T47D (cell line): ENCODE measurements at regions not wholly inside any gene's neighbourhood (a gene's known extent, or its start where the extent isn't known, plus 50 kb on each side); places are given as distances from the start of the nearest gene placed in this dataset.
A peak's percentile ranks its signal among the peaks of the same experiment; 100 is the strongest.

Experiments used
- DNase-seq, 2 experiments: peaks; one replicate each; pipeline versions ENCODE4 v3.0.0 to v3.0.0-alpha.2; 2011 to 2012; ENCODE audit warnings: low read depth in 1 of 2, low spot score in 1 of 2
- JUND ChIP-seq: IDR thresholded peaks from 2 replicates; pipeline ENCODE4 v1.6.1; 2012; ENCODE audit warnings: low read depth
- in situ Hi-C: cut with HindIII; loops from 2 replicates; pipeline ENCODE4 v1.10.0; 2016; ENCODE audit warnings: low sequenced_read_pairs, low pct_unique_long_range_greater_than_20kb

DNA sequence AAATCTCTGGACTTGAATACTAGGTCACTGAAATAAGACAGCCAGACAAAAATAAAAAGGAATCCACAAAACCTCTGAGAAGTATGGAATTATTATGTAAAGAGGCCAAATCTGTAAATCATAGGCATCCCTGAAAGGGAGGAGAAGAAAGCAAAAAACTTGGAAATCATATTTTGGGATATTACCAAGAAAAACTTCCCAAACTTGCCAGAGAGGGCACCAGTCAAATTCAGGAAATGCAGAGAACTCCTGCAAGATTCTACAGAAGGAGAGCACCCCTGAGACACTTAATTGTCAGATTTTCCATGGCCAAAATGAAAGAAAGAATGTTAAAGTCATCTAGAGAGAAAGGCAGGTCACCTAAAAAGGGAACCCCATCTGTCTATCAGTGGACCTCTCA is 862.3 kb upstream of the PRMT6 start:
- no peak for TF ChIP-seq JUND
- DNase-seq = no peak
- in situ Hi-C loops = no loop called here

DNA sequence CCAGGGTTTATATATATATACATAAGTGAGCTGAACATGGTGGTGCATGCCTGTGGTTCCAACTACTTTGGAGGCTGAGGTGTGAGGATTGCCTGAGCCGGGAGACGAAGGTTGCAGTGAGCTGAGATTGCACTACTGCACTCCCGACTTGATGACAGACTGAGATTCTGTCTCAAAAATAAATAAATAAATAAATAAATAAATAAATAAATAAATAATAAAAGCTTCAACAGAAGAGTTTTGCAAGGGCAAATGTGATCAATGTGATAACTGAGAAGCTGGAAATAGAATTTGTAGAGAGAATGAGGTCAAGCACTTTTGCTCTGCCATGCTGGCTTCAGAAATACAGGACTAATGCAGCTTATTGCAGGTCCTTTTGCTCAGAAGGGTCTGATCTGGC is 855.8 kb upstream of the PRMT6 start:
- DNase-seq = no peak
- no peak for TF ChIP-seq JUND
- in situ Hi-C loops = no loop called here

DNA sequence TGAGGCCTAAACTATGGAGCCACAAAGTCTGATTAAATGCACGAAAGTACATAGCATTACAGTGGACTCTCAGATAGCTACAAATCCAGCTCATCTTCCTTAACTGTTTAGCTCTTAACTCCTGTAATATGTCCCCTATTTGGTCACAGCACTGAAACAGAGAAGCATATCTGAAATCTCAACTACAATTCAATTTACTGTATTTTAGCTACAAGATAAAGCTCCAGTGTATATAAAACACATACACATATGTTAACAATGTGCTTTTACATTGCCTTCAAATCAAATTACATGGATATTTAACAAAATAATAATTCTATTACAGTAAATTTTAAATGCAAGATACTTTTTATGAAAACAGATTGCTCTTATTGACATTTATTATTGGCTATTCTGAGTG is 849.3 kb upstream of the PRMT6 start:
- no peak for DNase-seq
- no peak for TF ChIP-seq JUND
- in situ Hi-C loops = no loop called here

DNA sequence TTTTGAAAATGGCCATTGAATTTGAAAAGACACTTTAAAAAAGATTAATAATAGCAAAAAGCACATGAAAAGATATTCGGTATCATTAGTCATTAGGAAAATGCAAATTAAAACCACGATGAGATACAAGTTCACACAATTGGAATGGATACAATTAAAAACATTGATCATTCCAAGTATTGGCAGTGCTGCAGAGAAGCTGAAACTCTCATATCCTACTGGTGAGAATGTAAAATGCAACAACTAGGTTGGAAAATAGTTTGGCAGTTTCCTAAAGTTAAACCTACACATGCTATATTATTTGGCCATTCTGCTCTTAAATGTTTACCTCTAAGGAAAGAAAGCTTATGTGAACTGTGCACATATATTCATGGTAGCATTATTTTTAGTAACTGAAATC is 838.7 kb upstream of the PRMT6 start:
- TF ChIP-seq JUND = no peak
- peak in 1 of 2 experiments; percentile 3 for DNase-seq
- in situ Hi-C loops = no loop called here

DNA sequence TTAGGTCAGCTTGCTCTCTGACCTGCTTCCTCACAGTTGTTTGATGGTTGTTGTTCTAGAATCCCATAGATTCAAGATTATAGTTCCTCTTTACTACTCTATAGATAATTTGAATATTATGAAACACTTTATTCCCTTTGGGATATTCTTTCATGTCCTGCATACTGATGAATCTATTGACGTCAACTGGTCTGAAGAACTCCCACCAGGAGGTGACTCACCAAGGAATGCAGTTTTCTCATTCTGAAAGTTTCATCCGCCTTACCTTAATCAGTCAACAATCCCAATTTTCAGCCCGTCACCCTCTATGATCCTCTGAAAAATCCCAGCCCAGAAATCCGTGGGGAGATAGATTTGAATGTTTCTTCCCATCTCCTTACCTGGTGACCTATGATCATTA is 834.1 kb upstream of the PRMT6 start:
- in situ Hi-C loops = no loop called here
- no peak for DNase-seq
- TF ChIP-seq JUND = no peak

DNA sequence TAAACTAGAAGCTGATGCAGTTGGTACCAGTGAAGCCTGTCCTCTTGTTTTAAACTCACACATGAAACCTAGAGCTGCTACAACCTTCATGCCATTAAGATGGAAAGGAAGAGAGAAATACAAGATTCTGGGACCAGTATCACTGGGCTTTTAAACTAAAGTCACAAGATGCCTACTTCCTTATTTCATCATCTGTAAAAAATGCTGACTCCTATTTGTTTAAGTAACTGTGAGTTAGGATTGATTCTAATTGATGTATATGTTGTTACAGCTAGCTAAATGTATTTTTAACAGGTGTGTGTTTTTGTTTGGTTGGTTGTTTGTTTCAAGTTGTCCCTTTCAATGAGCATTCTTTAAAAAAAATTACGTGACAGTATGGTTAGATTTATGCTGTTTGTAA is 833.3 kb upstream of the PRMT6 start:
- no peak for DNase-seq
- in situ Hi-C loops = no loop called here
- no peak for TF ChIP-seq JUND

DNA sequence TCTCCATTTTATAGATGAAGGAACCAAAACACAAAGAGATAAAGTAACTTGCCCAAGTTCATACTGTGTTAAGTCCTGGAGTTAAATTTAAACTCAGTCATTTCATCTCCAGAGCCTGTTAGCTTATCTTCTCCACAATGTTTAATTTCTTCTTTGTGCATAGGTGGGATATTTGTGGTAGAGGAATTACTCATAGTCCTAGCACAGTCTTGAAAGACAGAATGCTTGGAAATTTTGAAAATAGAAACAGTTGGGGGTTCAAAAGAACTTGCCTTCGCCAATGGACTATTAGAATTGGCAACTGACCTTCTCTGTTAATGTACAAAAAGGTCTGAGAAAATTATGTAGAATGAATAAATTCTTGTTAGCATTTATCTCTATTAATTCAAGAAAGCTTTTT is 832.0 kb upstream of the PRMT6 start:
- in situ Hi-C loops = no loop called here
- TF ChIP-seq JUND = no peak
- DNase-seq = no peak

DNA sequence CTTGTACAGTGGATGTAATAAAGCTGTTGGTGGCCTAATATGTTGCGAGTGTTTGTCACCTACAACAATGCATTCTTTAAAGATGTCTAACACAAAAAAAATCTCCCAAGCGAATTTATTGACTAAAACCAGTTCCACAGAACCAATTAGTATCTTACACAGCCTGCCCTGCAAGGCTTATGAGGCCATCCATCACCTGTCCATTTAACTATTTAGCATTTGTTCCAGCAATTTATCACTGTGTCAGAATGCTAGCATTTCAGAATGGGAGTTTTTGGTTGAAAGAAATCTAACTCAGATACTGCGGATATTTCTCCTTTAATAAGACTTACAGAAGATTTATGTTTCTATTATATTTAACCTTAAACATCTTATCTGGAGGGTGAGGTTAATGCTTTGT is 831.1 kb upstream of the PRMT6 start:
- TF ChIP-seq JUND = no peak
- in situ Hi-C loops = no loop called here
- no peak for DNase-seq

DNA sequence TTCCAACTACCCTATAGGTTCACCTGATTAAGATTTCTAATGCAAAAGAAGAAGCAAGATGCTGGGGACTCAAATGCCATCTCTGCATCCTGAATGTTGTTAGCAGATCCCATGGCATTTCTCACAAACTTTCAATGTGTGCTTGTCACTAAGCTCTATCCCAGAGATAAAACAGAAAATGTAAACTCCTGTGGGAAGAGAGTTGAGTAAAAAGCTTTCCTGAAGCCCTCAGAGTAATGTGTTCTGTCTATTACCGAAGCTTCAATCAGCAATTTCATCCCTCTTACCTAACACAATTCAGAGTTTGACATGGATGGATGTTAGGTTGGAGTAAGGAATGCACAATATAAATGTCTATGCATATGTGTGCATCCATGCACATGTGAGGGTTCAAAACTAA is 829.9 kb upstream of the PRMT6 start:
- in situ Hi-C loops = no loop called here
- DNase-seq = no peak
- no peak for TF ChIP-seq JUND

DNA sequence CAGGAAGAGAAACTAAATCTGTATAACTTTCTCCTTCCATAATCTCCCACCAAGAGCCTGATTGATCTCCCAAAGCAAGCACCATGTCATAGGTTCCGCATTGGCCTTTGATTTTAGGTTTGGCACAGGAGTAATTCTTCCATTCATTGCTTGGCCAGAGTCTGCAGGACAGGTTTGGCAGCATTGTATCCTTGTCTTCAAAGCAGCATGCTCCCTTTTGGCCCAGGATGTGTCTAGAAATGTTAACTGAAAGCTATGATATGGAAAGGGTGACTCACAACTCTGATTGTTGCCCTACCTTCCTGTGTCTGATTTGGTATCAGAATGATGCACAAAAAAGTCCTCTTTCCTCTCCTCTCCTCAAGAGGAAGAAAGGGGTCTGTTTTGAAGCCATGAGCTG is 824.3 kb upstream of the PRMT6 start:
- peak in 1 of 2 experiments; percentile 48 for DNase-seq
- no peak for TF ChIP-seq JUND
- in situ Hi-C loops = no loop called here

DNA sequence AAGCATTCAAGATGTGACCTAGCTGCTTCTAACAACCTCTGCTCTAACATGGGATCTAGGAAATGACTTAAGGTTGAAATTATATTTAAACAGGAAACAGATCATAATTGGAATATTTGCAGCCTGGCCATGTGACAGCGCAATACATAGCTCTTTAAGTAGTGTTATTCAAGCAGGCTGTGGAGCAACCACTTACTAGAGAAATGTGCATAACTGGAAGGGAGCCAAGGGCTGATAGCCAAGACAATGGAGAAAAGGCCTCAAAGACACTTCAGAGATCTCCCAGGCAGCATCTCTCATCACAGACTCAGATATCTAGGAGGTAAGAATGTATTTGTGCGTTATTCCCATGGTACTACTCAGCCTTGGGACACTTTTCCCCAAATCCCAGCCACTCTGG is 823.0 kb upstream of the PRMT6 start:
- TF ChIP-seq JUND = no peak
- in situ Hi-C loops = no loop called here
- DNase-seq = no peak

DNA sequence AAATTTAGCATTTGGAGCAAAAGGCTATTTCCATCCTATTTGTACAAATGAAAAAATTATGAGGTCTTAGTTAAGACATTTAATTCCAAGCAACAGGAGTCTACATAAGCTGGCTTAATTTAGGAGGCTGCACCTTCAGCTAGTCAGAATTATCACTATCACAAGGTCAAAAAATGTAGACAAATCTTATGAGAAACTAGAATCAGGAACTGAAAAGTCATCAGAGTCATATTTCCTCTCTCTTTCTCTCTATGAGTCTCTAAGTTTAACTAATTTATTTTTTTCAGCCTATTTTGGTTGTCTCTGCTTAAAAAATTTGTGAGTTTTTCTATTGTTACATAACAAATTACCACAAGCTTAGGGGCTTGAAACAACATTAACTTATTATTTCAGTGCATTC is 807.1 kb upstream of the PRMT6 start:
- in situ Hi-C loops = no loop called here
- no peak for TF ChIP-seq JUND
- DNase-seq = no peak

DNA sequence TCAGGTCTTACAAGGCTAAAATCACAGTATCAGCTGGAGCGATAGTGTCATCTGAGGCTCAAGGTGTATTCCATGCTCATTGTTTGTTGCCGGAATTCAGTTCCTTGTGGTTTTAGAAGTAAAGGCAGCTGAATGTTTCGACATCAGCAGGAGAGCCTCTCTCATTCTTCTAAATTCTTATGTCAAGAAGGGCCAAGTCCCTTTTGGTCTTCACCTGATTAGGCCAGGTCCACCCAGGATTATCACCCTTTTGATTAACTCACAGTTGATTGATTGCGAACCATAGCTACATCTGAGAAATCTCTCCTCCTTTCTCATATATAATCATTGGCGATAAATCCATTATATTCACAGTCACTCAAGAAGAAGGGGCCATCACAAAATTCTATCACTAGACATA is 806.7 kb upstream of the PRMT6 start:
- DNase-seq = no peak
- in situ Hi-C loops = no loop called here
- TF ChIP-seq JUND = no peak

DNA sequence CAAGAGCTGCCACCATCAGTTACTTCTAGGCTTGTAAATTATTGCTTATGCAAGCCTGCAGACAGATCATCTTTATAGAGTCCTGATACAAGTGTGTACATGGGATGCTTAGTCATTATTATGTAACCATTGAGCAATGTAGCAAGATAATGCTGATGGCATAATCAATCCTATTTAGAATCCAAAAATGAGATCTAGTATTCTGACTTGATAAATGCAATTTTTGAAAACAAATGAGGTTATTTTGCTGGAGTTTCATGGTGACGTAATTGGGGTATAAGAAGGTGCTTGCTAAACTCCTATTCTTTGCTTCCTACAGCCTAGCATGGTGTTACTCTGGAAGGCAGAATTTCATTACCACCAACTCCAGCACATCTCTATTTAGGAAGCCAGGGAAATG is 801.7 kb upstream of the PRMT6 start:
- TF ChIP-seq JUND = no peak
- in situ Hi-C loops = no loop called here
- DNase-seq = no peak

DNA sequence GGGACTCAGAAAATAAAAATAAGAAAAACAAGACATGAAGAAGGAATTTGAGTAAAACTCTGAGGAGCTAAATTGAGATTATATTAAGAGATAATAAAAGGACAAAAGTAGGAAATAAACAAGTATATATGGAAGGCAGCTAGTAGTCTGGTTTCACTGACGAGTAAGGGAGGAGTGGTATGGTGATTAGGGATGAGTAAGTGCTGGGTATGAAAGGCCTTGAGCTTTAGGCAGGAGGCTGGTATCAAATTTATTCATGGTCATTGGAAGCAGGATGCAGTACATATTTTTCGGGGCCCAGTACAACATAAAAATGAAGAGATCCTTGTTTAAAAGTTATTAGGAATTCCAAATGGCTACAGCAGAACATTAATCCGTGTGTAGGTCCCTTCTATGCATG is 789.7 kb upstream of the PRMT6 start:
- no peak for TF ChIP-seq JUND
- no peak for DNase-seq
- in situ Hi-C loops = no loop called here
